D721Med (cell line): ENCODE measurements at regions not wholly inside any gene's neighbourhood (a gene's known extent, or its start where the extent isn't known, plus 50 kb on each side); places are given as distances from the start of the nearest gene placed in this dataset.

Experiments used
- DNase-seq: peaks from one replicate; pipeline ENCODE4 v3.0.0; 2011; ENCODE audit warnings: low spot score; ENCODE audit not compliant: insufficient read length
- FAIRE-seq: peaks from 2 replicates; lab custom pipeline; 2011; peaks lifted over from hg19 to GRCh38; lab: Jason Lieb, UNC
- CTCF ChIP-seq: IDR thresholded peaks from 2 replicates; pipeline ENCODE4 v1.5.1; 2012; ENCODE audit warnings: mild to moderate bottlenecking, control low read depth; ENCODE audit not compliant: insufficient read depth; ENCODE audit errors: missing control alignments

GRCh38 chr1:242784084-242784483 is 259.6 kb upstream of the PLD5 start:
- no peak for TF ChIP-seq CTCF
- no peak for DNase-seq
- no peak for FAIRE-seq

GRCh38 chr1:242774256-242774655 is 249.8 kb upstream of the PLD5 start:
- DNase-seq (no peak), FAIRE-seq (no peak)
- no peak for TF ChIP-seq CTCF

GRCh38 chr1:242770366-242770765 is 245.9 kb upstream of the PLD5 start:
- FAIRE-seq (no peak), DNase-seq (no peak)
- no peak for TF ChIP-seq CTCF

- DNase-seq, result no peak
- no peak for TF ChIP-seq CTCF
- FAIRE-seq, result no peak
These were observed 239.7 kb upstream of the PLD5 start for GRCh38 chr1:242764161-242764560.

- FAIRE-seq (no peak), DNase-seq (no peak)
- no peak for TF ChIP-seq CTCF
These were observed 237.1 kb upstream of the PLD5 start for GRCh38 chr1:242761556-242761955.

- no peak for TF ChIP-seq CTCF
- DNase-seq (no peak), FAIRE-seq (no peak)
These were observed 230.4 kb upstream of the PLD5 start for GRCh38 chr1:242754926-242755325.

GRCh38 chr1:242754125-242754524 is 229.6 kb upstream of the PLD5 start:
- no peak for DNase-seq
- no peak for TF ChIP-seq CTCF
- FAIRE-seq, result no peak
